ENCODE measurements at regions not wholly inside any gene's neighbourhood (a gene's known extent, or its start where the extent isn't known, plus 50 kb on each side); places are given as distances from the start of the nearest gene placed in this dataset.

DNA sequence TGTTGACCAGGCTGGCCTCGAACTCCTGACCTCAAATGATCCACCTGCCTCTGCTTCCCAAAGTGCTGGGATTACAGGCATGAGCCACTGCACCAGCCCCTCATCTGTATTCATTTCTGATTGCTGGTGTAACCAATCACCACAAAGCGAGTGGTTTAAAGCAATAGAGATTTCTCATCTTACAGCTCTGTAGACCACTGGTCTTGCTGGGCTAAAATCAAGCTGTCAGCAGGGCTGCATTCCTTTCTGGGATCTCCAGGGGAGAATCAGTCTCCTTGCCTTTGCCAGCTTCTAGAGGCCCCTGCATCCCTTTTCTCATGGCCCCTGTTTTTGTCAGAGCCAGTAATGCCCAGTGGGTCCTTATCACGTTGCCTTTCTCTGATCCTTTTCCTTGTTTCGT is 49.9 kb upstream of the PMEPA1 start:
- TF ChIP-seq CEBPB (IDR thresholded peaks at IDR 0.05; ENCODE audit: low read depth) (no peak), EZH2 (IDR thresholded peaks at IDR 0.05) (no peak), CTCF (IDR thresholded peaks at IDR 0.05 in 2 of 3, conservative IDR thresholded peaks at IDR 0.05 in 1 of 3; ENCODE audit: borderline replicate concordance in 1 of 3, insufficient read depth in 1 of 3, low read depth in 2 of 3, low read length in 2 of 3) (no peak), MAX (IDR thresholded peaks at IDR 0.05) (no peak), POLR2A (IDR thresholded peaks at IDR 0.05; ENCODE audit: borderline replicate concordance, extremely low read depth, insufficient read depth, insufficient read length) (no peak), ZNF274 (IDR thresholded peaks at IDR 0.05; ENCODE audit: low read depth, low read length) (no peak), TCF7L2 (IDR thresholded peaks at IDR 0.05; ENCODE audit: borderline replicate concordance, extremely low read depth, insufficient read depth, insufficient read length) (no peak), YY1 (IDR thresholded peaks at IDR 0.05; ENCODE audit: extremely low read depth, insufficient replicate concordance, low read depth, low read length) (no peak), JUND (IDR thresholded peaks at IDR 0.05) (no peak)

Data from HCT116 (cell line).